HS-5 (cell line): ENCODE measurements at regions not wholly inside any gene's neighbourhood (a gene's known extent, or its start where the extent isn't known, plus 50 kb on each side); places are given as distances from the start of the nearest gene placed in this dataset.
A peak's percentile ranks its signal among the peaks of the same experiment; 100 is the strongest.

Experiments
- DNase-seq: peaks from one replicate; pipeline ENCODE4 v3.0.0-alpha.2; 2012; ENCODE audit warnings: low read depth

GRCh38 chr1:73644198-73644597 lies 553.8 kb downstream of the LRRIQ3 start:
- DNase-seq = no peak

- no peak for DNase-seq
Measured at GRCh38 chr1:73639494-73639893, 558.5 kb downstream of the LRRIQ3 start.

- no peak for DNase-seq
Measured at GRCh38 chr1:73637264-73637663, 560.7 kb downstream of the LRRIQ3 start.

GRCh38 chr1:73635021-73635420 lies 563.0 kb downstream of the LRRIQ3 start:
- DNase-seq = no peak

DNA sequence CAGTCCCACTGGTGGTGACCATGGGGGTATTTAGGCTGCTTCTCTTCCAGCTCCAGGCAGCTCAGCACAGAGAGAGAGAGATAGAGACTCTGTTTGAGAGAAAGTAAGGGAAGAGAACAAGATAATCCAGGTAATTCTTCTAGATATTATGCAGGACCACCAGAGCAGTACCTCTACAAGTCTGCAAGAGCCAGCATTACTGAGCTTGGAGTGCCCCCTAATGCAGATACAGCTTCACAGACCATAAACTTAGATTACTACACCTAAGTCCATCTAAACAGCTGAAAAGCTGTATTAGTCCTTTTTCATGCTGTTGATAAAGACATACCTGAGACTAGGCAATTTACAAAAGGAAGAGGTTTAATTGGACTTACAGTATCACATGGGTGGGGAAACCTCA lies 570.3 kb downstream of the LRRIQ3 start:
- DNase-seq = no peak

DNA sequence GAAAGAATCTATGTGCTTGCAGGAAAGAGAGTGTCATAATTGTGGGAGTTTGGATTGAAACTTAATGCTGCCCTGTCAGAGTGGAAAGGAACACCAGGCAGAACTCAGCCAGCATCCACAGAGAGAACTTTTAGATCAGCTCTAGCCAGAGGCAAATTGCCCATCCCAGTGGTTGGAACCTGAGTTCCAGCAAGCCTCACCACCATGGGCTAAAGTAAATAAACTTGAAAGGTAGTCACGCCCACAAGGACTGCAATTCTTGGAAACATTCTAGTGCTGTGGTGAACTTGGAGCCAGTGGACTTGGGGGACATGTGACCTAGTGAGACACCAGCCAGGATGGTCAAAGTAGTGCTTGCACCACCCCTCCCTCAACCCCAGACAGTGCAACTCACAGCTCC lies 571.6 kb downstream of the LRRIQ3 start:
- DNase-seq = no peak

- DNase-seq = no peak
Measured at GRCh38 chr1:73623946-73624345, 574.0 kb downstream of the LRRIQ3 start.

GRCh38 chr1:73617145-73617544 lies 580.8 kb downstream of the LRRIQ3 start:
- no peak for DNase-seq

GRCh38 chr1:73611681-73612080 lies 586.3 kb downstream of the LRRIQ3 start:
- no peak for DNase-seq

DNA sequence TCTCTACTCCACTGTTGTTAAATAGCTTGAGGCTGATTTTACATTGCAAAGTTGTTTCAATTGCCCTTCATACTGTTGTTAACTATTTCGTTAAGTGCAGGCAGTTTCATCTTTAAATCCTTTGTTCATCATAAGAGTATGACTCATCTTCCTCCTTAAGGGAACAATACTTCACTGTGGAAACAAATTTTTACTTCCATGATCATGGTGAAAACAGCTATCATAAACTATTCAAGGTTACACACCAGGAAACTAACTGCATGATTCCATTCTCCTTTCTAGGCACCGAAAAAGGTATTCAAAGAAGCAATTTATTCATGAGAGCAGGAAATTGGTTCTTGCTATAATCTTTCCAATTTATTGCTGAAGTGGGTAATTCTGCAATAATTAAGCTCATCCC lies 593.2 kb downstream of the LRRIQ3 start:
- DNase-seq = no peak

GRCh38 chr1:73604211-73604610 lies 593.8 kb downstream of the LRRIQ3 start:
- DNase-seq = no peak

DNA sequence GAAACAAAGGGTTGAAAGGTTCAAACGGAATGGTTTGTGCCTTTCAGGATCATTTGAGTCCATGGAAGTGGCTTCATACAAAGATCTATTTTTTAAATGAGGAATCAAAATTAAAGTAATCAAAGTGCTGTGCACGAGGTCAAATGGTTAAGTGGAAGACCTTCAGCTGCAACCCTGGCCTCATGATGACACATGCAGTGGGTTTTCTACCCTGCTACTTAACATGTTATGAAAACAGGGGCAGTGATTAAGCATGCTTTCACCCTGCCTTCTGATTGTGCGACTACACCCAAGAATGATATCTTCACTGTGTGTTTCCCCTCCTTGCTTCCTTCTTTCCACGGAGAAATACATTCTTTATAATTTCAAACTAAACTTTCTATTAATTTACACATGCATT lies 604.2 kb downstream of the LRRIQ3 start:
- DNase-seq = no peak

DNA sequence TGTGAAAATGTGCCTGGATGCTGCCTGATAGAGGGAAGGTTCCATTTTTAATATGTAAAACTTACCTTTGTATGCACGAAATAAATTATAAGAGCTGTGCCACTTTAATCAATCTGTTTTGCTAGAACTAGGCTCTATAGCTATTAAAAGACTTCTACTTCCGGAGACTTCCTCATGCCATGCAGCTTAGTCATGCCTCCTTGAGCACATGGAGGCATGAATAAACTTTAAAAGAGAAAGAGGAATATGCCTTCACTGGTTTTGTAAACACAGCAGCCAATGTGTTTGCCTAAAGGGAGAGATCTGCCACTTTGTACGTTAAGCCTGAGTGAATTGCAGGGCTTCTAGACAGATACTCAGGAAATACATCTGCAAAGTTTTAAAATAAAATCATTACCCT lies 604.6 kb downstream of the LRRIQ3 start:
- DNase-seq = peak; percentile 61

DNA sequence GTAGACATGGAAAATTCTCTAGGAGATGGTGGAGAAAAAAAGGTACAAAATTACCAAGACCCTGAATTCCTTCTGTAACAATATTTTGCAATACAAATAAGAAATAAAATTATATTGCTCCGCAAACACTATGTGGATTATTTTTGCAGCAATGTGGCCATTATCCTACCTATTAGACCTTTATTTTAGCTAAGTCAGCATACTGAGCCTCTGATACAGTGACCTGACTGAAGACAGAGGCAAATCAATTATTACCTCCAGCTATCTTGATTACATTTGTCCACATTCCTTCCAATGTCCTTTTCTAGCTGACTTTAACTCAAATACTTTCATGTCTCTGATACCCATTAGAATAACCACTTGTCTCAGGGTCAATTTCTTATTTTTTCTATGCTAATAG lies 610.9 kb downstream of the LRRIQ3 start:
- DNase-seq = no peak

DNA sequence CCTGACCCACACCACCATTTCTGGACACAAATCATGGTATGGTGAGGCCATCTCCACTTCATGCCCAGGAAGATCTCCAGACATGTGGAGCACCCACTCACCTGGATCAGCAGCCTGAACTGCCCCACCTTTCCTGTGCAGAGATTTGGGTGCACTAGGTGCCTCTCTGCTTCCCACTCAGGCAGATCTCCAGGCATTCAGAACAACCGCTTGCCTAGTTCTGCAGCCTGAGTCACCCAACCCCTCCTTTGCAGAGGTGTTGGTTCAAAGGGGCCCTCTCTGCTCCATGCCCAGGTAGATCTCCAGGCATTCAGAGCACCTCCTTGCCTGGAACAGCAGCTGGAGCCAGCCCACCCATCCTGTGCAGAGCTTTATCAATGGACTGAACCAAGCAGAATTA lies 620.8 kb downstream of the LRRIQ3 start:
- no peak for DNase-seq

GRCh38 chr1:73576083-73576482 lies 621.9 kb downstream of the LRRIQ3 start:
- DNase-seq = no peak

- DNase-seq = no peak
Measured at GRCh38 chr1:73564294-73564693, 633.7 kb downstream of the LRRIQ3 start.

- no peak for DNase-seq
Measured at GRCh38 chr1:73556270-73556669, 641.7 kb downstream of the LRRIQ3 start.

DNA sequence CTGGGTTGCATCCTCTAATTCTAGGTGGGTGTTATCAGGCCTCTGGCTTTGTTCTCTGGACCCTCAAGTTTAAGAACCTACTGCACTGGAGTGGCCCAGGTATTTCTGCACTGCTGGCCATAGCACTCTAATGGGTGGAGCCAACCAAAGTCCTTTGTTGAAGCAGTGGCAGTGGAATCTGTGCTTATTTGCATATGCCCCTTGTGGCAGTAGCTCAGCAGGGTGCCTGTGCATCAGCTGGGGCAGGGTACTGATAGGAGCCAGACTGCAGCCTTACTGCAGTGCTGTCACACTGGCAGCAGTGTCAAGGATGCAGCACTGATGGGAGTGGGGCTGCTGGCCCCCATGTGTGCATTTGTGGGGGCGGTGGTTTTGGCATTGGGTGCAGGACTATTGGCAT lies 660.6 kb downstream of the LRRIQ3 start:
- no peak for DNase-seq

DNA sequence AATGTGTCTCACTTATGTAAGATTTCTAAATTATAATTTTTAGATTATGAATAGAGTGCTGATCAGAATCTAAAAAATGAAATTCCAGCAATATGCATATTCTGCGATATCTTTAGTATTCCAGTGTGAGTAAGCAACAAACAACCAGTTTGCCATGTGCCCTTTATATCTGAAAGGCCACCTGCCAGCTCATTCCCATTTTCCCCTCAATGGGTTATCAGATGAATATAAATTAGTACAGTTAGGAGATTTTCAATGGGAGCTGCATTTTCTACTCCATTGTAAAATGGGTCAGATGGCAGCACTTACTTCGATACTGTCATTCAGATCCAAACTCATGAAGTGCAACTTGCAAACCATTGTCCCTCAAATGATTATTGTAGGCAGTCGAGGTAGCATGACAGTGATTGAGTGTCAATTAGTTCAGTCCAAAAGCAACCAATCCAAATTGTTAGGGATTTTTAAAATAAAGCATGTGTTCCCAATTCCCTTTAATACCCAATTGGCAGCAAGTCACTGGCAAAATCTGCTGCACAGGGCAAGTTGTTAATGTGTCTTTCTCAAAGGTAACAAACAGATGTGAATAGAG lies 680.3 kb downstream of the LRRIQ3 start:
- no peak for DNase-seq

DNA sequence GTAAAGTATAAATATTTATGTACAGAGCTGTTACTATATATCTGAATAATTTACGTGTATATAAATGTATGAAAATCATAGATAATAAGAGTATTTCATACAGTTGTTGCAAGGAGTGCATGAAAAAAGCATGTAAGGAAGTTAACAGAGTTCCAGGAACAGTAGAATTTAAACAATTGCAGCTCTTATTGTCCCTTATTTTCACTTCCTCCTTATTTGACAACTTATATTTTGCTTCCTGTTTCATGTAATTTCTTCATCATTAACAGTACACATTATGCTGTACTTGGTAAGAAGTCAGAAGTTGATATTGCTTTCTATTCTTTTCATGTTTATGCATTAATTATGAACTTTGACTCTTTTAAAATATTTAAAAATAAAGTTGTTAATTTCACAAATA lies 681.5 kb downstream of the LRRIQ3 start:
- no peak for DNase-seq

DNA sequence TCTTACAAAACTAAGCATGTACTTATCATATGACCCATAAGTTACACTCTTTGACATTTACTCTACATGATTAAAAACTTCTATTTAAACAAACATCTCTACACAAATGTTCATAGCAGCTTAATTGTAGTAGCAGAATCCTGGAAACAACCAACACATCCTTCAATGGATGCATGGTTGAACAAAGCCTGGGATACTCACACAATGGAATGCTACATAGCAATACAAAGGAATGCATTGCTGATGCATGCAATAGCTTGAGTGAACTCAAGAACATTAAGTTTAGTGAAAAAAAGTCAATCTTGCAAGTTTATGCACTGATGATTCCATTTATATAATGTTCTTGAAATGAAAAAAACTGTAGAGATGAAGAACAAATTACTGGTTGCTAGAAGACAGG lies 686.9 kb downstream of the LRRIQ3 start:
- DNase-seq = no peak

DNA sequence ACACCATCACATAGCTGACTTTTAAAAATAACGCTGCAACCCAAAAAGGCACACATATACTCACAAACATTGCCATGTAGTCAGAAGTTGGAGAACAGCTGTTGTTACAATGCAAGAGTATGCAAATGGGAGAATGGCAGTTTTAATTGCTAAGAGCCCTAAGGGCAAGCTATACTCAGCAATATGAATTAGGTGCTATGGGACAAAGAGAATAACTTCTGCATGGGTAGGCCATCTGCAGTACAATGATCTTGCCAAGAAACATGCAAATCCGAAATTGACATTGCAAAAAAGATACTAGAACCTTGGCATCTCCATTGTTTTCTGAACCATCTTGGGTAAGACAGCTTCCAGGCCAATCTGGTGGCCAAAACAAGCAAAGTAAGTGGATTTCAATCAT lies 697.8 kb downstream of the LRRIQ3 start:
- no peak for DNase-seq

DNA sequence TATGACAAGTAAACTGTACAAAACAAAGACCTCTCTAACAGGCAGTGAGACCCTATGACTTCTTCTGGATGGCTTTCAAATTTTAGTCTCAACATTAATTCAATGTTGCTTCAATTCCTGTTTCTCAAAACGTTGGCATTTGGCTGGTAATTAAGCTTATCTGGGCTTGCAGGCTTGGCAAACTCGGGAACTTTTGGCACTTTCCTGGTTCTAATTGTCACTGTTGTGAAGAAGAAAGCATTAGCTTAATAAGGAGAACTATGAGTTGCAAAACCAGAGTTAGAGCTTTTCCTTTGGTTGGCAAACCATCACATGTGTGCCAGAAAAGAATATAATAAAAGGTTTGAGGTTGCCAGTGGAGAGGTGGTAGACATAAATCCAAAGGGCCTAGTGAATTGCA lies 698.3 kb downstream of the LRRIQ3 start:
- DNase-seq = no peak

DNA sequence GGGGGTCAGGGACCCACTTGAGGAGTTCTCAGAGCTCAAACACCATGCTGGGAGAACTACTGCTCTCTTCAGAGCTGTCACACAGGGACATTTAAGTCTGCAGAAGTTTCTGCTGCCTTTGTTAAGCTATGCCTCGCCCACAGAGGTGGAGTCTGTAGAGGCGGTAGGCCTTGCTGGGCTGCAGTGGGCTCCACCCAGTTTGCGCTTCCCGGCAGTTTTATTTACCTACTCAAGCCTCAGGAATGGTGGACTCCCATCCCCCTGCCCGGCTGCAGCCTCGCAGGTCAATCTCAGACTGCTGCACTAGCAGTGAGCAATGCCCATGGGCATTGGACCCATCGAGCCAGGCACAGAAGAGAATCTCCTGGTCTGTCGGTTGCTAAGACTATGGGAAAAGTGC lies 706.4 kb downstream of the LRRIQ3 start:
- no peak for DNase-seq
